ENCODE measurements at regions not wholly inside any gene's neighbourhood (a gene's known extent, or its start where the extent isn't known, plus 50 kb on each side); places are given as distances from the start of the nearest gene placed in this dataset.
"Not testable (repeated sequence)": the region's sequence is repeated elsewhere in the genome, so short reads cannot be mapped to it uniquely, and the experiment has no call there.

DNA sequence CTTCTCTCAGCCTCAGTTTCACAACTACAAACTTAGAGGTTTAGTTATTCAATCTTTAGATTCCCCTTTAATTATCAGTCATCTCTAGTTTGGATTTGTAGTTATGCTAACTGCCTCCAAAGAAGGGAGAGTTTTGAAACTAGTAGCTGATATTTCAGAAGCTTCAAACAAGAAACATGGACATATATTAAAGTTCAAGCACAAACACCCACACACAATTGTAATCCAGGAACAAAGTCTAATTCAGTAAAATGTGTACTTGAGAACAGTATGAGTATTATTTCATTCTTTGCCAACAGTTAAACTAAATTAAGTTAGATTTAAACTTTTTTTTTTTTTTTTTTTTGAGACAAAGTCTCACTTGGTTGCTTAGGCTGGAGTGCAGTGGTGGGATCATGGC, 71.2 kb upstream of the ABCA1 start:
- no peak for DNase-seq (ENCODE audit: low spot score)
- Histone ChIP-seq H3K9me2 (replicated peaks; ENCODE audit: insufficient read depth) (no peaks in the 10 kb centered on the region), H3K36me3 (replicated peaks; ENCODE audit: insufficient read depth, low read depth) (no peaks in the 10 kb centered on the region), H3K9me3 (ENCODE audit: low read depth) (no peaks in the 10 kb centered on the region), H3K79me2 (no peaks in the 10 kb centered on the region), H3K4me3 (no peak overlapping the region), H4K20me1 (ENCODE audit: insufficient read depth, poor library complexity, severe bottlenecking) (no peaks in the 10 kb centered on the region), H2AFZ (no peak overlapping the region), H3K27me3 (no peaks in the 10 kb centered on the region), H3K27ac (no peak overlapping the region), H3K4me1 (ENCODE audit: insufficient read depth) (peaks cover 1% of the 10 kb centered on the region), H3K4me2 (no peak overlapping the region)
- TF ChIP-seq EZH2 (IDR thresholded peaks at IDR 0.05; ENCODE audit: borderline replicate concordance) (no peak), EZH2phosphoT487 (IDR thresholded peaks at IDR 0.05; ENCODE audit: low read depth, severe bottlenecking, unreplicated experiment) (no peak)
- TF ChIP-seq, protein P1, sequence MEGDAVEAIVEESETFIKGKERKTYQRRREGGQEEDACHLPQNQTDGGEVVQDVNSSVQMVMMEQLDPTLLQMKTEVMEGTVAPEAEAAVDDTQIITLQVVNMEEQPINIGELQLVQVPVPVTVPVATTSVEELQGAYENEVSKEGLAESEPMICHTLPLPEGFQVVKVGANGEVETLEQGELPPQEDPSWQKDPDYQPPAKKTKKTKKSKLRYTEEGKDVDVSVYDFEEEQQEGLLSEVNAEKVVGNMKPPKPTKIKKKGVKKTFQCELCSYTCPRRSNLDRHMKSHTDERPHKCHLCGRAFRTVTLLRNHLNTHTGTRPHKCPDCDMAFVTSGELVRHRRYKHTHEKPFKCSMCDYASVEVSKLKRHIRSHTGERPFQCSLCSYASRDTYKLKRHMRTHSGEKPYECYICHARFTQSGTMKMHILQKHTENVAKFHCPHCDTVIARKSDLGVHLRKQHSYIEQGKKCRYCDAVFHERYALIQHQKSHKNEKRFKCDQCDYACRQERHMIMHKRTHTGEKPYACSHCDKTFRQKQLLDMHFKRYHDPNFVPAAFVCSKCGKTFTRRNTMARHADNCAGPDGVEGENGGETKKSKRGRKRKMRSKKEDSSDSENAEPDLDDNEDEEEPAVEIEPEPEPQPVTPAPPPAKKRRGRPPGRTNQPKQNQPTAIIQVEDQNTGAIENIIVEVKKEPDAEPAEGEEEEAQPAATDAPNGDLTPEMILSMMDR (IDR thresholded peaks at IDR 0.05; ENCODE audit: poor library complexity), result no peak

DNA sequence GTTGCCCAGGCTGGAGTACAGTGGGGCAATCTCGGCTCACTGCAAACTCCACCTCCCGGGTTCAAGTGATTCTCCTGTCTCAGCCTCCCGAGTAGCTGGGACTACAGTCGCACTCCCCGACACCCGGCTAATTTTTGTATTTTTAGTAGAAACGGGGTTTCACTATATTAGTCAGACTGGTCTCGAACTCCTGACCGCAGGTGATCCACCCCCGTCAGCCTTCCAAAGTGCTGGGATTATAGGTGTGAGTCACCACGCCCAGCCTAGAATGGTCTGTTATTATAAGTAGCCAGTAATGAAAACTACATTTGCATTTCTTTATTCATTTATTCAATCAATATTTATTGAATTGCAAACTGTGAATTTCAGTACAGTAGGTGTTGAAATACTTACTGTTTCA, 72.6 kb upstream of the ABCA1 start:
- not testable (repeated sequence) for DNase-seq (ENCODE audit: low spot score); H3K9me3 ChIP-seq (ENCODE audit: low read depth); H3K4me2 ChIP-seq; H3K79me2 ChIP-seq; H3K36me3 ChIP-seq (replicated peaks; ENCODE audit: insufficient read depth, low read depth); H3K4me3 ChIP-seq; H3K27ac ChIP-seq; H3K27me3 ChIP-seq; H3K9me2 ChIP-seq (replicated peaks; ENCODE audit: insufficient read depth); H2AFZ ChIP-seq; H3K4me1 ChIP-seq (ENCODE audit: insufficient read depth); H4K20me1 ChIP-seq (ENCODE audit: insufficient read depth, poor library complexity, severe bottlenecking)
- 90% methylated on average over 10 of the region's 11 CpGs for WGBS (ENCODE audit: low lambda C conversion rate, missing lambda C conversion rate)

- Histone ChIP-seq H3K9me3 (ENCODE audit: low read depth) (no peaks in the 10 kb centered on the region), H3K9me2 (replicated peaks; ENCODE audit: insufficient read depth) (no peaks in the 10 kb centered on the region), H3K27ac (no peak overlapping the region), H3K4me1 (ENCODE audit: insufficient read depth) (peaks cover 5% of the 10 kb centered on the region), H4K20me1 (ENCODE audit: insufficient read depth, poor library complexity, severe bottlenecking) (no peaks in the 10 kb centered on the region), H2AFZ (no peak overlapping the region), H3K27me3 (no peaks in the 10 kb centered on the region), H3K4me2 (no peak overlapping the region), H3K79me2 (no peaks in the 10 kb centered on the region), H3K36me3 (replicated peaks; ENCODE audit: insufficient read depth, low read depth) (no peaks in the 10 kb centered on the region), H3K4me3 (no peak overlapping the region)
- TF ChIP-seq EZH2 (IDR thresholded peaks at IDR 0.05; ENCODE audit: borderline replicate concordance) (no peak), EZH2phosphoT487 (IDR thresholded peaks at IDR 0.05; ENCODE audit: low read depth, severe bottlenecking, unreplicated experiment) (no peak)
- TF ChIP-seq, protein P1 (IDR thresholded peaks at IDR 0.05; ENCODE audit: poor library complexity), result no peak
- DNase-seq (ENCODE audit: low spot score), result no peak
- 88% methylated on average over 7 of the region's 7 CpGs for WGBS (ENCODE audit: low lambda C conversion rate, missing lambda C conversion rate)
These were observed 76.6 kb upstream of the ABCA1 start for GRCh38 chr9:105004466-105005090.

DNA sequence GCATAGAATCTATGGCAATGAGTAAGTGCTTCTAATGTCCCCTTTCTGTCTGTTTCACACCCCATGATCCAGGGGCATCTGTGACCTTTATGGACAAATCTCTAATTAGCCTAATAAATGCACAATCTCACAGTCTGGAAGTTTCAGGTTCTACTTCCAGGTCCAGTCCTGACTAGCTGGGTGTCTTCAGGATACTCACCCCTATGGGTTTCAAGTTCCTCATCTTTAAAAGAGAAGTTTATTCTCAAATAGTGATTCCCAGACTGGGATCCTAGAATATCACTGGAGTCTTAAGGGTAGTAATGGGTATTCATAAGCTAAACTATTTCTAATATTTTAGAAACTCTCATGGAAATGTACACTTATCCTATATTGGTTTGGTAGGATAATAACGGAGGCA, 77.2 kb upstream of the ABCA1 start:
- no peak for DNase-seq (ENCODE audit: low spot score)
- H3K36me3 ChIP-seq (replicated peaks; ENCODE audit: insufficient read depth, low read depth), result no peaks in the 10 kb centered on the region
- H3K9me2 ChIP-seq (replicated peaks; ENCODE audit: insufficient read depth), result no peaks in the 10 kb centered on the region
- no peaks in the 10 kb centered on the region for H3K9me3 ChIP-seq (ENCODE audit: low read depth)
- H3K79me2 ChIP-seq, result no peaks in the 10 kb centered on the region
- H4K20me1 ChIP-seq (ENCODE audit: insufficient read depth, poor library complexity, severe bottlenecking), result no peaks in the 10 kb centered on the region
- TF ChIP-seq, protein P1 (IDR thresholded peaks at IDR 0.05; ENCODE audit: poor library complexity), result no peak
- TF ChIP-seq EZH2phosphoT487 (IDR thresholded peaks at IDR 0.05; ENCODE audit: low read depth, severe bottlenecking, unreplicated experiment) (no peak), EZH2 (IDR thresholded peaks at IDR 0.05; ENCODE audit: borderline replicate concordance) (no peak)
- H3K4me2 ChIP-seq, result no peak overlapping the region
- WGBS (ENCODE audit: low lambda C conversion rate, missing lambda C conversion rate), result 89% methylated on average over 1 of the region's 1 CpG
- no peak overlapping the region for H3K4me3 ChIP-seq
- H2AFZ ChIP-seq, result no peak overlapping the region
- peaks cover 5% of the 10 kb centered on the region for H3K4me1 ChIP-seq (ENCODE audit: insufficient read depth)
- no peaks in the 10 kb centered on the region for H3K27me3 ChIP-seq
- no peak overlapping the region for H3K27ac ChIP-seq
